DND-41 (cell line): ENCODE measurements at regions not wholly inside any gene's neighbourhood (a gene's known extent, or its start where the extent isn't known, plus 50 kb on each side); places are given as distances from the start of the nearest gene placed in this dataset.

Source experiments
- CTCF ChIP-seq: IDR thresholded peaks from 2 replicates; pipeline ENCODE4 v1.5.1; 2012; ENCODE audit warnings: borderline replicate concordance, low read length, moderate library complexity, mild to moderate bottlenecking; ENCODE audit not compliant: poor library complexity, severe bottlenecking; ENCODE audit errors: extremely low read depth
- EZH2 ChIP-seq: IDR thresholded peaks from 3 replicates; pipeline ENCODE4 v1.6.1; 2012; ENCODE audit warnings: borderline replicate concordance, low read depth, mild to moderate bottlenecking, moderate library complexity, low read length, inconsistent platforms; ENCODE audit not compliant: severe bottlenecking

- TF ChIP-seq CTCF = no peak
- no peak for TF ChIP-seq EZH2
These were observed 110.7 kb upstream of the SEMA3C start for GRCh38 chr7:81029511-81029910.
